ENCODE measurements at regions not wholly inside any gene's neighbourhood (a gene's known extent, or its start where the extent isn't known, plus 50 kb on each side); places are given as distances from the start of the nearest gene placed in this dataset.

DNA sequence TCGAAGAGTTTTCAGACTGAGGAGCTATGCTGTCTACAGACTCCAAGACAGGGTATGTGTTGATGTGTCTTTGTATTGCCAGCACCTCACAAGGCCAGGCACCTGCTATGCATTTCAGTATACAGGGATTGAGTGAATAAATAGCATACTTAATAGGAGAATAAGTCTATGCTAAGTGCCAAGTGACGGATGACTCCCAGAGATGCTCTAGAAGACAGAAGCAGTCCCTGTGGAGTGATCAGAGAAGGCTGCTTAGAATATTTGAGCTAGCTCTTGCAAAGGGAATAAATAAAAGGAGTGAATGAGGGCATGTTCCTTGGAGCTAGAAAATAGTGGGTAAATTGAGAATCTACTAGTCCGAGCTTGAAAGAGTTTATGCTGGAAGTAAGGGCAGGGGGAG lies 346.4 kb downstream of the GATA3 start:
- TF ChIP-seq EZH2 (IDR thresholded peaks at IDR 0.05), result no peak
- TF ChIP-seq, protein P1, sequence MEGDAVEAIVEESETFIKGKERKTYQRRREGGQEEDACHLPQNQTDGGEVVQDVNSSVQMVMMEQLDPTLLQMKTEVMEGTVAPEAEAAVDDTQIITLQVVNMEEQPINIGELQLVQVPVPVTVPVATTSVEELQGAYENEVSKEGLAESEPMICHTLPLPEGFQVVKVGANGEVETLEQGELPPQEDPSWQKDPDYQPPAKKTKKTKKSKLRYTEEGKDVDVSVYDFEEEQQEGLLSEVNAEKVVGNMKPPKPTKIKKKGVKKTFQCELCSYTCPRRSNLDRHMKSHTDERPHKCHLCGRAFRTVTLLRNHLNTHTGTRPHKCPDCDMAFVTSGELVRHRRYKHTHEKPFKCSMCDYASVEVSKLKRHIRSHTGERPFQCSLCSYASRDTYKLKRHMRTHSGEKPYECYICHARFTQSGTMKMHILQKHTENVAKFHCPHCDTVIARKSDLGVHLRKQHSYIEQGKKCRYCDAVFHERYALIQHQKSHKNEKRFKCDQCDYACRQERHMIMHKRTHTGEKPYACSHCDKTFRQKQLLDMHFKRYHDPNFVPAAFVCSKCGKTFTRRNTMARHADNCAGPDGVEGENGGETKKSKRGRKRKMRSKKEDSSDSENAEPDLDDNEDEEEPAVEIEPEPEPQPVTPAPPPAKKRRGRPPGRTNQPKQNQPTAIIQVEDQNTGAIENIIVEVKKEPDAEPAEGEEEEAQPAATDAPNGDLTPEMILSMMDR (IDR thresholded peaks at IDR 0.05), result no peak

Data from neural progenitor cell (in vitro differentiated cells).